Tibial artery (tissue), 4 donors: ENCODE measurements at regions not wholly inside any gene's neighbourhood (a gene's known extent, or its start where the extent isn't known, plus 50 kb on each side); places are given as distances from the start of the nearest gene placed in this dataset.
A peak's percentile ranks its signal among the peaks of the same experiment; 100 is the strongest.

Source experiments
- DNase-seq, 2 donors: peaks; one replicate each; pipeline ENCODE4 v3.0.0-alpha.2; 2019
- H3K27ac ChIP-seq, 2 donors: fragments of 200-600 bp; sonication (generic) in 1 of 2; 1 replicate in 1 of 2; 2 replicates in 1 of 2; pipeline ENCODE4 v1.5.1; 2018 to 2019; ENCODE audit warnings: mild to moderate bottlenecking in 1 of 2
- H3K27me3 ChIP-seq, 2 donors: fragments of 200-600 bp; sonication (generic) in 1 of 2; one replicate each; pipeline versions ENCODE4 v1.5.1 to v1.6.0; 2016 to 2019
- H3K36me3 ChIP-seq, 3 donors: fragments of 200-600 bp; sonication (generic) in 2 of 3; one replicate each; pipeline ENCODE4 v1.5.1; 2016 to 2019; ENCODE audit warnings: mild to moderate bottlenecking in 2 of 3
- H3K4me1 ChIP-seq, 4 donors: fragments of 200-600 bp; sonication (generic) in 2 of 4; 1 replicate in 3 of 4; 2 replicates in 1 of 4; pipeline ENCODE4 v1.5.1; 2016 to 2019
- H3K4me3 ChIP-seq, 2 donors: fragments of 200-600 bp; sonication (generic) in 1 of 2; 1 replicate in 1 of 2; 2 replicates in 1 of 2; pipeline ENCODE4 v1.5.1; 2018 to 2019; ENCODE audit warnings: mild to moderate bottlenecking in 2 of 2
- H3K9me3 ChIP-seq, 3 donors: fragments of 200-600 bp; sonication (generic) in 1 of 3; one replicate each; pipeline ENCODE4 v1.5.1; 2016 to 2019
- CTCF ChIP-seq, 2 experiments: fragments of 200-600 bp in 1 of 2; fragments of 450-650 bp in 1 of 2; IDR thresholded peaks; one replicate each; pipeline ENCODE4 v1.5.1; 2017 to 2019; ENCODE audit warnings: antibody characterized with exemption in 2 of 2, mild to moderate bottlenecking in 1 of 2, moderate library complexity in 1 of 2
- intact Hi-C: fragments of 100-400 bp; cut with DNase I; formaldehyde crosslinking; loops from one replicate; pipeline ENCODE4 v1.15.0; 2023; ENCODE audit warnings: low total_unique reads

DNA sequence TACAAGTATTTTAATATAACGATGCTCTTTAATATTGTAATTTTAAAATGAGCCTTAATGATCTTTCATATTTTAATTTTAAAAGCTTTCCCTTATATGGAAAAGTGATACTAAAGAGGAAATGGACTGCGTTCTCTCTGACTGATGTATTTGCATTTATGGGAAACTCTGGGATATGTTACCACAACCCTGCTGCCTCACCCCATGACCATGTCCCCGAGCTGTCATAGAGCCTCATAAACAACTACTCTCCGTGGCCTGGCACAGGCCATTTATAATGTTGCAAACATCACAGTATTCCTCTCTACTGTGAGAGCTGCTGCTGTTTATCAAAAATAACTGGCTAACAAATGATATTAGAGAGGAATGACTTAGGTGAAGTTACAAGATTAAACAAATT, 75.8 kb upstream of the SEC11C start:
- Histone ChIP-seq H3K4me1 (no peaks in the 10 kb centered on the region), H3K4me3 (no peak overlapping the region), H3K27ac (peak overlapping the region in 1 of 2 donors; percentile 35), H3K36me3 (no peaks in the 10 kb centered on the region), H3K27me3 (no peaks in the 10 kb centered on the region), H3K9me3 (no peaks in the 10 kb centered on the region)
- TF ChIP-seq CTCF (IDR thresholded peaks at IDR 0.05), result no peak
- DNase-seq, result no peak
- intact Hi-C loops, result no loop called here

- Histone ChIP-seq H3K9me3 (no peaks in the 10 kb centered on the region), H3K4me1 (peaks cover 0 to 6% (median 0%) of the 10 kb centered on the region in 4 donors), H3K27me3 (no peaks in the 10 kb centered on the region), H3K36me3 (no peaks in the 10 kb centered on the region), H3K27ac (no peak overlapping the region), H3K4me3 (no peak overlapping the region)
- no peak for DNase-seq
- intact Hi-C loops, result no loop called here
- no peak for TF ChIP-seq CTCF (IDR thresholded peaks at IDR 0.05)
Observed at GRCh38 chr18:59065684-59066083, 74.0 kb upstream of the SEC11C start.

DNA sequence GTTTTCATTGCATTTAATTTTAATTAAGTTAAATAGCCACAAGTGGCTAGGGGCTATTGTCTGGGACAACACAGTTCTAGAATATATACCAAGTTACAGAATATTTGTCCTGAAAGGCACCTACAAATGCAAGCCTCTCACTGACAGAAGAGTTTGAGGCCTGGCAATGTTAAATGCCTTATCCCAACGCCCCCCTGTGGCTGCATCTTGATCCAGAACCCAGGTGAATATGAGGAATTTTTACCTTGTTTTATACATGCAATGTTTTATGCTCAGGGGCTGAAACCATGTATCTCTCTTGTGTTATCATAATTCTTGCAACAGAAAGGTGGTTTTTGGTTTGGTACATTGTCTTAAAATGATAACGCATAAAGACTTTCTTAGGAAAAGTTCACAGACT, 71.8 kb upstream of the SEC11C start:
- intact Hi-C loops, result no loop called here
- H3K4me1 ChIP-seq, result peaks cover 0 to 6% (median 0%) of the 10 kb centered on the region in 4 donors
- no peak overlapping the region for H3K27ac ChIP-seq
- no peaks in the 10 kb centered on the region for H3K27me3 ChIP-seq
- peak; percentile 46 to 48 for TF ChIP-seq CTCF (IDR thresholded peaks at IDR 0.05)
- H3K4me3 ChIP-seq, result no peak overlapping the region
- no peaks in the 10 kb centered on the region for H3K9me3 ChIP-seq
- H3K36me3 ChIP-seq, result no peaks in the 10 kb centered on the region
- DNase-seq, result no peak

GRCh38 chr18:59068276-59069071, 71.2 kb upstream of the SEC11C start:
- no peak for DNase-seq
- no peak for TF ChIP-seq CTCF (IDR thresholded peaks at IDR 0.05)
- H3K27me3 ChIP-seq, result no peaks in the 10 kb centered on the region
- peaks cover 0 to 6% (median 0%) of the 10 kb centered on the region in 4 donors for H3K4me1 ChIP-seq
- intact Hi-C loops, result no loop called here
- H3K4me3 ChIP-seq, result no peak overlapping the region
- H3K36me3 ChIP-seq, result no peaks in the 10 kb centered on the region
- H3K27ac ChIP-seq, result no peak overlapping the region
- no peaks in the 10 kb centered on the region for H3K9me3 ChIP-seq

DNA sequence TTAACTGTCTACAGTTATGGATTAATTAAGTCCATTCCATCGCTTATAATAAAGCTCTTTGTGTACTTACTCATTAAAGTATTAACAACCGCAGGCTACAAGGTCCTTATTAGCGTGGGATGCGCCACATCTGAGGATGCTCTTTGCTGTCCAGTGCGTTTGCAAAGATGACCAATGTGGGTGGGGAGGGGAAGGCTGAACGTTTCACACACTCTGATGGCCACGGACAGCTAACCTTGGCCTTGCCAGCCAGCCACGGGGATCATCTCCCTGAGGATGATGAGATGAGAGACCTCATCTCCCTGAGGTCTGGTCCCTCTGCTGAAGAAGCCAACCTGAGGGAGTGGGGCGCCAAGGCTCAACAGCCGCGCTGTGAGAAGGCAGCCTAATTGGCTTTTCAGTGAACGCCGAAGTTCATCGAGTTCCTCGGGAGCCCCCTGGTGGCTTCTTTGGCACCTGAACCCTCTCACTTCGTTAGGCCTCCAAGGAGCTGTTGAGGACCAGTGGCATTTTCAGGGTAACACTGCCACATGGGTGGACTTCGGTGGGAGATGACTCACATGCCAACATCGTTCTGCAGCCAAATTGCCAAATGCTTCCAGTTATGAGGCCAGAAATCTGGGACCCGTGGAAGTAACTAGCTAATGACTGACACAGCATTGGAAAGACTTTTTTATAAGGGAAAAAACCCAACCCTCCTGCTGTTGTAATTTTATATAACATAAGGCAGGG, 69.3 kb upstream of the SEC11C start:
- no peak overlapping the region for H3K27ac ChIP-seq
- intact Hi-C loops, result loop anchor here (5.0 kb wide), 1 partner anchor 303 kb away; no protein-coding TSS in a partner anchor
- TF ChIP-seq CTCF (IDR thresholded peaks at IDR 0.05), result peak; percentile 83 to 93
- H3K4me3 ChIP-seq, result no peak overlapping the region
- peaks cover 0 to 6% (median 0%) of the 10 kb centered on the region in 4 donors for H3K4me1 ChIP-seq
- no peaks in the 10 kb centered on the region for H3K27me3 ChIP-seq
- H3K36me3 ChIP-seq, result no peaks in the 10 kb centered on the region
- H3K9me3 ChIP-seq, result no peaks in the 10 kb centered on the region
- peak; percentile 79 to 88 for DNase-seq
